ENCODE measurements at regions not wholly inside any gene's neighbourhood (a gene's known extent, or its start where the extent isn't known, plus 50 kb on each side); places are given as distances from the start of the nearest gene placed in this dataset.

DNA sequence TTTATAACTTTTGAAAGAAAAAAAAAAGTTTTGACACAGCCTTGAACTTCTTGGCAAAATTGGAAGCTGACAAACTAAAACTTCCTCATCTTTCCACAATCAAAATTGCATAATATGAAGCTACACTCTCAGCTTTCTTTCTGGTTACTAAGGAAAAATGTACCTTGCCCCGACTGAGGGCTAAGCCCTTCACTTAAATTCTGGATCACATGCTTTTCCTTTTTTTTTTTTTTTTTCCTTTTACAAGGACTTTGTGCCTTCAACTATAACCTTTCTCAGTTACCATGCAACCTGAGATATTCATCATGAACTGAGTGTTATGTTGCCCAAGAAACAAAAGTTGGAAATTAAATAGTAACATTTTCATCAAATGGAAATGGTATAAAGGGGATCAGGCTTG, 188.5 kb upstream of the CARD18 start:
- H3K9me3 Mint-ChIP-seq (ENCODE audit: low read depth), result no peaks in the 10 kb centered on the region
- peaks cover 3% of the 10 kb centered on the region for H3K27me3 Mint-ChIP-seq
- H3K4me1 Mint-ChIP-seq (ENCODE audit: low read depth), result no peaks in the 10 kb centered on the region
- no peak overlapping the region for H3K27ac Mint-ChIP-seq
- H3K36me3 Mint-ChIP-seq, result no peaks in the 10 kb centered on the region
- no peak overlapping the region for H3K4me3 Mint-ChIP-seq

DNA sequence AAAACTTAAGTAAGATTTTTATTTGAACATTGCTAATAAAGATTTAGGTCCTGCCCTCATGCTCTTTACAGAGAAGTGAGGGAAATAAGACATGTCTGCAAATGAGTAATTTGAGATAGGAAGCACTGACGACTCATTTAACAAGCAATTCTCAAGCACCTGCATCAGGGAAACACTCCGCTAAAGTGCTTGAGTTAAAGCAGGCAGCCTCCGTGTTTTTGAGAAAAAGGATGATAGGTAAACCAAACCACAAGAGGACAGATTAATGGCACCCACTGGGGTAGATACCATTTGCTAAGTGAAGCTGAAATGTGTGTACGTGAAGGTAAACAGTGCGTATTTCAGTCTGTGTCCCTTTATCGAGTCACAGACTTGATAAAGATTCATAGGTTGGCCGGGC, 184.6 kb upstream of the CARD18 start:
- H3K9me3 Mint-ChIP-seq (ENCODE audit: low read depth), result no peaks in the 10 kb centered on the region
- H3K27me3 Mint-ChIP-seq, result peaks cover 5% of the 10 kb centered on the region
- no peaks in the 10 kb centered on the region for H3K36me3 Mint-ChIP-seq
- H3K4me3 Mint-ChIP-seq, result no peak overlapping the region
- H3K27ac Mint-ChIP-seq, result no peak overlapping the region
- H3K4me1 Mint-ChIP-seq (ENCODE audit: low read depth), result no peaks in the 10 kb centered on the region

DNA sequence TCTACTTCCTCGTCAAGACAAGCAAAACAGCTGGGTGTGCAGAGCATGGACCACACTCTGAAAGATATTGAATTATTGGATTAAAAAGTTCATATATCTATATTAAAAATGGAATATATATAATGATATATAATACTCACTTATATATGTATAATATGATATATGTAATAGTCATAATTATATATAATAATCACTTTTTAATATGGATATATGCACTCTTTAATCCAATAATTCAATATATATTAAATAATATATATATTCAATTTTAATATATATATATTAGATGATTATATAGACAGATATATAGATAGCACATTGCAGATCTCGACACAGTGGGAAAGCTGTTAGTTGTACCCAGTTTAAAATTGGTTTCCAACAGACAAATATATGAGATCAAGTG, 182.1 kb upstream of the CARD18 start:
- Mint-ChIP-seq H3K9me3 (ENCODE audit: low read depth) (no peaks in the 10 kb centered on the region), H3K27ac (no peak overlapping the region), H3K4me1 (ENCODE audit: low read depth) (no peaks in the 10 kb centered on the region), H3K36me3 (no peaks in the 10 kb centered on the region), H3K4me3 (no peak overlapping the region), H3K27me3 (peaks cover 5% of the 10 kb centered on the region)

DNA sequence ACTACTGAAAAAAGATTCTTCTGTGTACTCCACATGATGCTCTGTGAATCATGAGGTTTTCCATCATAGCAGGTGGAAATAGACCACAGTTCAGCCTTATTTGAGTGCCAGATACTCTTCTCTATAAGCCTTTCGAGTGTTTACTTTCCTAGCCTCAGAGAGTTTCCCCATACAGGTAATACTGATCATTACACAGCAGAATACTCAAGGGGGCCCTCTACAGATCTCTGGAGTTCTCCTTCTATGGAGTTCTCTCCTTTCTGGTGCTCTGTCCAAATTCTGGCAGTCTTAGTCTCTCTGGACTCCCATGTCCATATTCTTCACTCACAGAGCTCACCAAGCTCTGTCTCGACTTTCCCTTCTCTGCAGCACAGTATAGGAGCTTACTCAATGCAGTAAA, 175.7 kb upstream of the CARD18 start:
- H3K36me3 Mint-ChIP-seq, result no peaks in the 10 kb centered on the region
- no peak overlapping the region for H3K4me3 Mint-ChIP-seq
- H3K27ac Mint-ChIP-seq, result no peak overlapping the region
- no peaks in the 10 kb centered on the region for H3K27me3 Mint-ChIP-seq
- no peaks in the 10 kb centered on the region for H3K9me3 Mint-ChIP-seq (ENCODE audit: low read depth)
- no peaks in the 10 kb centered on the region for H3K4me1 Mint-ChIP-seq (ENCODE audit: low read depth)

DNA sequence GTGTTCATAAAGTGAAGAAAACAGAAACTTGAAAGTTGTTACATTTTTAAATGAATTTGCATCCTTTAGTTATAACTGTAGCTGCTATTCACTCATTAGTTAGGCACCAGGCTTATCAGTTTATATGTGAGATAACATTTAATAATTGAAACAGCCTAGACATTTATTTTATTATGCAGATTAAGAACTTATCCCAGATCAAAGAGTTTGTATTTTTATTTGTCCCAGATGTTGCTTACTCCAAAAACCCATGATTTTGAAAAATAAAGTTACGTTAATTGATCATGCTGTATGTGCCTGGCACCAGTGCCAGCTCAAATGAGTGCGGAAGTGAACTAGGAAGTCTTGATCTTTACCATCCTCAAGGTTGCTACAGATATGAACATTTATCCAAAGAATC, 172.7 kb upstream of the CARD18 start:
- H3K4me3 Mint-ChIP-seq, result no peak overlapping the region
- H3K4me1 Mint-ChIP-seq (ENCODE audit: low read depth), result no peaks in the 10 kb centered on the region
- H3K36me3 Mint-ChIP-seq, result no peaks in the 10 kb centered on the region
- H3K9me3 Mint-ChIP-seq (ENCODE audit: low read depth), result no peaks in the 10 kb centered on the region
- no peaks in the 10 kb centered on the region for H3K27me3 Mint-ChIP-seq
- H3K27ac Mint-ChIP-seq, result no peak overlapping the region

DNA sequence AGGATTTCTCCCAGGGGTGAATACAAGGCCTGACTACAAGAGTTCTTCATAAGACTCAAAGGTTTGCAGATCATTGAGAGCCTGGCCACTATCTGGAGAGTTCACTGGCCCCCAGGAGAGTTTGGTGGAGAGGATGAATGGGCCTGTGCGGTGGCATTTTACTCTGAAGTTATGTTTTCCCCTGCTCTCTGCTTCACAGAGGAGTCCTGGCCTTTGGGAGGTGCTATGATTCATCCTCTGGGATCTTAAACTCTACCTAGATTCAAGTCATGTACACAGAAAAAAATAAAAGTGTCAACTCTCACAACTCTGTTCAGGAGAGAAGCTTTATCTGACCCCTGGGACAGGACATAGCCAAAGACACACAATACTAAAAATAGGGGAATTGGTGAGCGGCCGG, 159.1 kb upstream of the CARD18 start:
- no peaks in the 10 kb centered on the region for H3K36me3 Mint-ChIP-seq
- H3K4me1 Mint-ChIP-seq (ENCODE audit: low read depth), result peaks cover 6% of the 10 kb centered on the region
- H3K27ac Mint-ChIP-seq, result no peak overlapping the region
- H3K4me3 Mint-ChIP-seq, result no peak overlapping the region
- peaks cover 1% of the 10 kb centered on the region for H3K27me3 Mint-ChIP-seq
- no peaks in the 10 kb centered on the region for H3K9me3 Mint-ChIP-seq (ENCODE audit: low read depth)

DNA sequence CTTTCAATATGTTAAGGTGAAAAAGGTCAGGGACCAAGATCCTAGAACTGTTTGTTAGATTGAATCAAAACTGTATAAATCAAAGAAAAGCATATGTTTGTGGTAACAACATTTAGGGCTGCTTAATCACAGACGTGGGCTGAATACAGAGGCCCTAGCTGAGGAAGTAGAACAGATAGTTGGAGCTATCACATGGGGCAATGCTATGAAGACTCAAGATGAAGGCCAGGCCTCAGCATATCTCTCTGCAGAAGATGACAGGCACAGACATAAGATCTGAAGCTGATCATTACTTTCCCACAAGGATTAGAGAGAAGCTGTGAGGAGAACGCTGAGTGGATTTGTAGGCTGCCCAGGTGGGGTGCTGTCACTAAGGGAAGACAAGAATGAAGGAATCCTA, 158.6 kb upstream of the CARD18 start:
- Mint-ChIP-seq H3K4me1 (ENCODE audit: low read depth) (peaks cover 6% of the 10 kb centered on the region), H3K27ac (peak overlapping the region; percentile 59), H3K9me3 (ENCODE audit: low read depth) (no peaks in the 10 kb centered on the region), H3K36me3 (no peaks in the 10 kb centered on the region), H3K27me3 (peaks cover 1% of the 10 kb centered on the region), H3K4me3 (no peak overlapping the region)

DNA sequence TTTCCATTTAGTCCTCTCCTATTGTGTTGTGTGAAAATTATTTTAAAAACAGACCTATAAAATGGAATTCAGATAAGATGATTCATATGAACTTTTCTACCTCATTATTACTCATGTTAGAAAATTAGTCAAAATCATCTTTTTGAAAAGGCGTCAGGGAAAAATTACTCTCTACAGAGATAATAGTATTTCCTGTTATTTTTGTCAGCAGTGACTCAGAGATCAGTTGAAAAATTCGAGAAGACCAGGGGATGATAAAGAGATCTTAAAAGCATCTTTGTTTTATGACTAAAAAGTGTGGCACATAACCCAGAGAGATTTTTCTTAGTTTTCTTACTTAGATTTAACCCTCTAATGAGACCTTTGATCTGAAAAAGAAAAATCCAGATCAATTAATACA, 157.9 kb upstream of the CARD18 start:
- peaks cover 6% of the 10 kb centered on the region for H3K4me1 Mint-ChIP-seq (ENCODE audit: low read depth)
- no peaks in the 10 kb centered on the region for H3K36me3 Mint-ChIP-seq
- no peak overlapping the region for H3K4me3 Mint-ChIP-seq
- H3K27ac Mint-ChIP-seq, result no peak overlapping the region
- peaks cover 1% of the 10 kb centered on the region for H3K27me3 Mint-ChIP-seq
- no peaks in the 10 kb centered on the region for H3K9me3 Mint-ChIP-seq (ENCODE audit: low read depth)

DNA sequence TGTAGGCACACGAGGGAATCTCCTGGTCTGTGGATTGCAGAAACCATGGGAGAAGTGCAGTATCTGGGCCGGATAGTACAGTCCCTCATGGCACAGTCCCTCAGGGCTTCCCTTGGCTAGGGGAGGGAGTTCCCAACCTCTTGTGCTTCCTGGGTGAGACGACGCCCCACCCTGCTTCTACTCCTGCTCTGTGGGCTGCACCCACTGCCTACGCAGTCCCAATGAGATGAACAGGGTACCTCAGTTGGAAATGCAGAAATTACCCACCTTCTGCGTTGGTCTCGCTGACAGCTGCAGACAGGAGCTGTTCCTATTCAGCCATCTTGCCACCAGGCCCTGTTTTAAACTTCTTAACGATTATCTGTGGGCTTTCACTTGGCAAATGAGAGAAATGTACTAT, 157.2 kb upstream of the CARD18 start:
- no peaks in the 10 kb centered on the region for H3K9me3 Mint-ChIP-seq (ENCODE audit: low read depth)
- no peaks in the 10 kb centered on the region for H3K36me3 Mint-ChIP-seq
- no peak overlapping the region for H3K4me3 Mint-ChIP-seq
- H3K4me1 Mint-ChIP-seq (ENCODE audit: low read depth), result peaks cover 6% of the 10 kb centered on the region
- H3K27me3 Mint-ChIP-seq, result peaks cover 1% of the 10 kb centered on the region
- H3K27ac Mint-ChIP-seq, result peak overlapping the region; percentile 42

DNA sequence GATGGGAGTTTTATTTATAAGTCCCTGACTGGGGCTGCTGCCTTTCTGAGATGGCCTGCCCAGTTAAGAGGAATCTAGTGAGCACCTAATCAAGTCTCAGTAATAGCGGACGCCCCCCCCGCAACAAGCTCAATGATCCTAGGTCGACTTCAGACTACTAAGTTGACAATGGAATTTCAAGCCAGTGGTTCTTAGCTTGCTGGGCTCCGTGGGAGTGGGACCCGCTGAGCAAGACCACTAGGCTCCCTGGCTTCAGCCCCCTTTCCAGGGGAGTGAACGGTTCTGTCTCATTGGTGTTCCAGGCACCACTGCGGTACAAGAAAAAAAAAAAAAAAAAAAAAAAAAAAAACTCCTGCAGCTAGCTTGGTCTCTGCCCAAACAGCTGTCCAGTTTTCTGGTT, 156.8 kb upstream of the CARD18 start:
- H3K4me3 Mint-ChIP-seq, result no peak overlapping the region
- no peaks in the 10 kb centered on the region for H3K9me3 Mint-ChIP-seq (ENCODE audit: low read depth)
- H3K27ac Mint-ChIP-seq, result no peak overlapping the region
- H3K4me1 Mint-ChIP-seq (ENCODE audit: low read depth), result peaks cover 6% of the 10 kb centered on the region
- H3K36me3 Mint-ChIP-seq, result no peaks in the 10 kb centered on the region
- peaks cover 1% of the 10 kb centered on the region for H3K27me3 Mint-ChIP-seq

DNA sequence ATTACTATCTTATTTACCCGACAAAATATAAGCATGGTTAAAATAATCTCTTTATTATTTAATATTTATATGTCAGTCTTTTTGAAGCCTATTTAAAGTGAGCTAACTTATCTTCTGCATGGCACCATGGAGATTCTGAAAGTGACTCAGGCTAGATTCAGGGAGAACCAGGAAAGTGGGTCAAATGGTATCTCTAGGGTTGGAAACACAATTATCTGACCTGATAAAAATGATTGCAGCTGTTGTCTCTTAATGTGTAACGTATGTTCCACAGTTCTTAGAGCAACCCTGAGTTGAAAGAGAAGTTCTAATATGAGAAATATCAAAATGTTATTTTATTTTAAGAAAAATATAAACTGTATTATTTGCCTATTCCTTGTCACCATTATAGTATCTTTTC, 143.1 kb upstream of the CARD18 start:
- no peaks in the 10 kb centered on the region for H3K36me3 Mint-ChIP-seq

DNA sequence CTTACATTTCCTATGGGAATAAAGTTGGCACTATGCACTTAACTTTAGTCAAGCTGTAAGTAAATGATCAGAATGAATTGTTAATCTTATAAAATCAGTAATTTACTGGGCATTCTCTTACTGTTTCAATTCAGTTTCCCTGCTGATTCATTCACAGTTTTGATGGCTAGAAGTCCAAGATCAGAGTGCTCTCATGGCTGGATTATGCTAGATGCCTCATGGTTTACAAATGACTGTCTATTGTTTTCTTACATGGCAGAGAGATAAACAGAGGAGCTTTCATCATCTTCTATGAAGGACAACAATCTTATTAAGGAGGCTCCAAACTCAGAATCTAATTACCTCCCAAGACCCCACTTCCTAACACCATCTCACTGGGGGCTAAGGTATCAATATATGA, 135.1 kb upstream of the CARD18 start:
- Mint-ChIP-seq H3K27ac (no peak overlapping the region), H3K4me3 (no peak overlapping the region), H3K9me3 (ENCODE audit: low read depth) (peaks cover 5% of the 10 kb centered on the region), H3K4me1 (ENCODE audit: low read depth) (no peaks in the 10 kb centered on the region), H3K27me3 (peaks cover 5% of the 10 kb centered on the region), H3K36me3 (no peaks in the 10 kb centered on the region)

More for the DNA sequence above, 143.1 kb upstream of the CARD18 start:
- no peaks in the 10 kb centered on the region for H3K9me3 Mint-ChIP-seq (ENCODE audit: low read depth)
- H3K4me3 Mint-ChIP-seq, result no peak overlapping the region
- H3K27me3 Mint-ChIP-seq, result peaks cover 13% of the 10 kb centered on the region
- no peaks in the 10 kb centered on the region for H3K4me1 Mint-ChIP-seq (ENCODE audit: low read depth)
- no peak overlapping the region for H3K27ac Mint-ChIP-seq

DNA sequence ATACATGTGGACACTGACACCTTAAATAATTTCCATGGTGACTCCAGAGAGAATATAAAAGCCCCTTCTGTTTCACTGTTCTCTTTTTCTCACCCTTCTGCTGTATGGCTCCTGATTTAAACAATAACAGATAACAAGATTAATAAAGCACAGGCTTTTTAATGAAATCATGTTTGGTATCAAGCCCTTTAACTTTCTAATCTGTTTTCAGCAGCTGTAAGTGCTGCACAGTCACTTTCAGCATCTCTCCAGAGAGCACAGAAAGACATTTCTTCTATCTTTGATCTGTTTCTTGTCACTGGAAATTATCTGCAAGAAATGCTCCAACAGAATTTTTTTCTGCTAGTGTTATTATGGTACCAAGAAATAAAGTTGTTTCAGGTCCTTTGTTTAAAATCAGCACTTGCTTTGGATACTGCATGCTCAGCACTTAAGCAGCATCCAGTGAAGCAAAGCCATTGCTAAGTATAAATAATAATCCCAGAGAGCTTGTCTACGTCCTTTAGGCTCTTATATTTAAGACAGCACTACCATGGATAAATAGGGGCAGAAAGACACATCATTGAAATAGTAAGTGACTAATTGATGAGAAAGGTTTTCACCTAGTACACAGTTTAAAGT, 134.2 kb upstream of the CARD18 start:
- peaks cover 5% of the 10 kb centered on the region for H3K27me3 Mint-ChIP-seq
- H3K4me3 Mint-ChIP-seq, result no peak overlapping the region
- H3K27ac Mint-ChIP-seq, result no peak overlapping the region
- no peaks in the 10 kb centered on the region for H3K36me3 Mint-ChIP-seq
- H3K9me3 Mint-ChIP-seq (ENCODE audit: low read depth), result peaks cover 5% of the 10 kb centered on the region
- H3K4me1 Mint-ChIP-seq (ENCODE audit: low read depth), result no peaks in the 10 kb centered on the region

DNA sequence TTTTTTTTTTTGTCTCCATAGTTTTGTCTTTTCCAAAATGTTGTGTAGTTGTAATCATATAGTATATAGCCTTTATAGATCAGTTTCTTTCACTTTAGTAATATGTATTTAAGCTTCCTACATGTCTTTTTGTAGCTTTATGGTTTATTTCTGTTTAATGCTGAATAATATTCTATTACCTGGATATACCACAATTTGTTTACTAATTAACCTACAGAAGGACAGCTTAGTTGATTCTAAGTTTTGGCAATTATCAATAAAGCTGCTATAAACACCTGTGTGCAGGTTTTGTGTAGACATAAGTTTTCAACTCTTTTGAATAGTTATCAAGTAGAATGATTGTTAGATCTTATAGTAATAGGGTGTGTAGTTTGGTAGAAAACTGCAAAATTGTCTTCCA, 130.3 kb upstream of the CARD18 start:
- Mint-ChIP-seq H3K9me3 (ENCODE audit: low read depth) (peaks cover 5% of the 10 kb centered on the region), H3K27me3 (peaks cover 7% of the 10 kb centered on the region), H3K4me3 (no peak overlapping the region), H3K4me1 (ENCODE audit: low read depth) (no peaks in the 10 kb centered on the region), H3K27ac (no peak overlapping the region), H3K36me3 (no peaks in the 10 kb centered on the region)

DNA sequence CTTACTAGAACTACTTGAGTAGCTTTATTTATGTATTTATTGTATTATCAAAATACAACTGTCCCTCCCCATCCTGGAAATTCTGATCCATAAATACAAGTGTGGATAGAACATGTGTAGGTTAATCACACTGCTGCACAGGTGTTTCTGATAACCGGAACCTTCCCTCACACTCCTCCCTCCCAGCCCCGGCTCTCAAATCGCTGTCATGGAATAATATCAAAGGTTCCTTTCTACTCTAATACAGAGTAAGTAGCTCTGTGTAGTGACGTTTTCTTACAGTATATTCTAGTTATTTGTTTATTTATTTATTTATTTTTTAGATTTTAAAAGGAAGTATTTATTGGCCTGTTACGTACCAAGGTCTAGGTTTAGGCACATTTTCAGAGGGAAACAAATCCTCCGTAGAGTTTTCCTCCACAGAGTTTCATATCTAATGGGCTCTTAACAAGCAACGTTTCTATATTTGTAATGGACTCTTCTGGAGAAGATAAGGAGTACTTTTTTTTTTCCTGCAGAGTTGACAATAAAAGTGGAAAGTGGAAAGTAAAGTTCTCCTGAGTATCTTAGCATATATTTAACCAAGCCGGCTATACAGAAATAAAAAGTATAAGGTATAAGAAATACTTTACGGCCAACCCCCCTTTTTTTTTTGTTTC, 129.0 kb upstream of the CARD18 start:
- peaks cover 5% of the 10 kb centered on the region for H3K27me3 Mint-ChIP-seq
- H3K9me3 Mint-ChIP-seq (ENCODE audit: low read depth), result peaks cover 5% of the 10 kb centered on the region
- H3K4me1 Mint-ChIP-seq (ENCODE audit: low read depth), result no peaks in the 10 kb centered on the region
- H3K4me3 Mint-ChIP-seq, result no peak overlapping the region
- no peak overlapping the region for H3K27ac Mint-ChIP-seq
- H3K36me3 Mint-ChIP-seq, result no peaks in the 10 kb centered on the region

DNA sequence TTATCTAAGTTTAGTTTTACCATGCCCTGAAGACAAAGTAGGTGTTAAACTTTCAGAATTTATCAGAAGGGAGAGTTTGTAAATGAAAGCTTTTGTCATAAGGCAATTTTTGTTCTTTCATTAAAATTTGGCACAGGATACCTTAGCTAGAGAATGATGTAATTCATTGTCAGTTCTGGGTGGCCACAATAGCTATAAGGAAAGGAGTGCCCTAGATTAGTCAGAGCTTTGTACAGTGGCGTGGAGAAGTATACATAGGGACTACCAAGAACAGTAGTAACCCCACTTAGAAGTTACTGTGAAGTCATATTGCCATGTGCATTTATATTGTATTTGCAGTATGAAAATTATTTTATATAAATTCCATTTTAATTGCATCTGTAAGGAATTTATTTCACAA, 126.3 kb upstream of the CARD18 start:
- Mint-ChIP-seq H3K36me3 (no peaks in the 10 kb centered on the region), H3K4me1 (ENCODE audit: low read depth) (no peaks in the 10 kb centered on the region)

More for the DNA sequence above, 126.3 kb upstream of the CARD18 start:
- Mint-ChIP-seq H3K27me3 (peaks cover 5% of the 10 kb centered on the region), H3K9me3 (ENCODE audit: low read depth) (peaks cover under 1% of the 10 kb centered on the region), H3K27ac (no peak overlapping the region), H3K4me3 (no peak overlapping the region)
